ENCODE measurements at regions not wholly inside any gene's neighbourhood (a gene's known extent, or its start where the extent isn't known, plus 50 kb on each side); places are given as distances from the start of the nearest gene placed in this dataset.

DNA sequence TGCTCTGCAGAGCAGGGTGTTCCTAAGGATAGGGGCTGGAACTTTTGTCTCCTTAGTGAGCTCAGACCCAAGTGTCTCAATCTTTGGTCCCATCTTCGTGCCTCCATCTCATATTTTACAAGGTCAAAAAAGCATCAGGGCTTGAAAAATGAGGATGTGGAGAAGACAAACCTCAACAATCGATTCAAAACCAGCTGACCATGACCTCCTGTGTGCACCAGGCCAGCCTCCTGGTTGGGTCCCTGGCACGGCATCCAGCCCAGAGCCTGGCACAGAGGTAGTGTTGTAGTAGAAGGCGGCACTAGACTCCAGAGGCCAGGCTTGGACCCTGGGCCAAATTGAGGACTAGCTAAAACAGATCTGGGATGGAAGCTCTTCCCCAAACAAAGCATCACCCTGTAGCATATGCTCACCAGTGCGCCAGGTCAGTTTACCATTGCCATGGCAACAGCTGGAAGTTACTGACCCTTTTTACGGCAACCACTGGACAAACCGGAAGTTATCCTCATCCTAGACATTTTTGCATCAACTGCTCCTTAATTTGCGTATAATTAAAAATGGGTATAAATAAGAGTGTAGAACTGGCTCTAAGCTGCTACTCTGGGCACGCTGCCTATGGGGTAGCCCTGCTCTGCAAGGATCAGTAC is 69.3 kb upstream of the BLCAP start:
- TF ChIP-seq, protein P1, sequence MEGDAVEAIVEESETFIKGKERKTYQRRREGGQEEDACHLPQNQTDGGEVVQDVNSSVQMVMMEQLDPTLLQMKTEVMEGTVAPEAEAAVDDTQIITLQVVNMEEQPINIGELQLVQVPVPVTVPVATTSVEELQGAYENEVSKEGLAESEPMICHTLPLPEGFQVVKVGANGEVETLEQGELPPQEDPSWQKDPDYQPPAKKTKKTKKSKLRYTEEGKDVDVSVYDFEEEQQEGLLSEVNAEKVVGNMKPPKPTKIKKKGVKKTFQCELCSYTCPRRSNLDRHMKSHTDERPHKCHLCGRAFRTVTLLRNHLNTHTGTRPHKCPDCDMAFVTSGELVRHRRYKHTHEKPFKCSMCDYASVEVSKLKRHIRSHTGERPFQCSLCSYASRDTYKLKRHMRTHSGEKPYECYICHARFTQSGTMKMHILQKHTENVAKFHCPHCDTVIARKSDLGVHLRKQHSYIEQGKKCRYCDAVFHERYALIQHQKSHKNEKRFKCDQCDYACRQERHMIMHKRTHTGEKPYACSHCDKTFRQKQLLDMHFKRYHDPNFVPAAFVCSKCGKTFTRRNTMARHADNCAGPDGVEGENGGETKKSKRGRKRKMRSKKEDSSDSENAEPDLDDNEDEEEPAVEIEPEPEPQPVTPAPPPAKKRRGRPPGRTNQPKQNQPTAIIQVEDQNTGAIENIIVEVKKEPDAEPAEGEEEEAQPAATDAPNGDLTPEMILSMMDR (IDR thresholded peaks at IDR 0.05; ENCODE audit: extremely low read depth in 1 of 2, insufficient read depth in 1 of 2, low read depth in 1 of 2, low read length in 2 of 2), result no peak
- no peak for TF ChIP-seq FOS (IDR thresholded peaks at IDR 0.05; ENCODE audit: borderline replicate concordance, insufficient read depth, low read length)
- no peak for TF ChIP-seq POLR2AphosphoS5 (IDR thresholded peaks at IDR 0.05; ENCODE audit: insufficient read depth, low read depth, low read length)
- no peak for TF ChIP-seq POLR2A (IDR thresholded peaks at IDR 0.05; ENCODE audit: low read depth, low read length)
- TF ChIP-seq EZH2 (IDR thresholded peaks at IDR 0.05; ENCODE audit: borderline replicate concordance, low read depth, low read length, severe bottlenecking), result no peak
